ENCODE measurements at regions not wholly inside any gene's neighbourhood (a gene's known extent, or its start where the extent isn't known, plus 50 kb on each side); places are given as distances from the start of the nearest gene placed in this dataset.

GRCh38 chr13:48602296-48603016 is 51.3 kb upstream of the CYSLTR2 start:
- no peak for TF ChIP-seq CTCF (IDR thresholded peaks at IDR 0.05)
- TF ChIP-seq ZFX (IDR thresholded peaks at IDR 0.05; ENCODE audit: borderline replicate concordance) = no peak
